ENCODE measurements at regions not wholly inside any gene's neighbourhood (a gene's known extent, or its start where the extent isn't known, plus 50 kb on each side); places are given as distances from the start of the nearest gene placed in this dataset.

GRCh38 chr13:100811024-100811865 lies 136.7 kb upstream of the TMTC4 start:
- TF ChIP-seq EZH2 (IDR thresholded peaks at IDR 0.05; ENCODE audit: low read depth, unreplicated experiment) (no peak), STAT1 (IDR thresholded peaks at IDR 0.05; ENCODE audit: unreplicated experiment) (no peak), EZH2phosphoT487 (IDR thresholded peaks at IDR 0.05; ENCODE audit: unreplicated experiment) (no peak), POLR2AphosphoS5 (IDR thresholded peaks at IDR 0.05; ENCODE audit: low read depth) (no peak), REST (IDR thresholded peaks at IDR 0.05; ENCODE audit: unreplicated experiment) (no peak), ZNF114 (CRISPR knock-in tag; IDR thresholded peaks at IDR 0.05) (no peak), CREB1 (CRISPR knock-in tag; IDR thresholded peaks at IDR 0.05; ENCODE audit: low read depth) (no peak), NANOG (IDR thresholded peaks at IDR 0.05; ENCODE audit: borderline replicate concordance) (no peak), JUNB (IDR thresholded peaks at IDR 0.05; ENCODE audit: unreplicated experiment) (no peak)
- TF ChIP-seq, protein P1, sequence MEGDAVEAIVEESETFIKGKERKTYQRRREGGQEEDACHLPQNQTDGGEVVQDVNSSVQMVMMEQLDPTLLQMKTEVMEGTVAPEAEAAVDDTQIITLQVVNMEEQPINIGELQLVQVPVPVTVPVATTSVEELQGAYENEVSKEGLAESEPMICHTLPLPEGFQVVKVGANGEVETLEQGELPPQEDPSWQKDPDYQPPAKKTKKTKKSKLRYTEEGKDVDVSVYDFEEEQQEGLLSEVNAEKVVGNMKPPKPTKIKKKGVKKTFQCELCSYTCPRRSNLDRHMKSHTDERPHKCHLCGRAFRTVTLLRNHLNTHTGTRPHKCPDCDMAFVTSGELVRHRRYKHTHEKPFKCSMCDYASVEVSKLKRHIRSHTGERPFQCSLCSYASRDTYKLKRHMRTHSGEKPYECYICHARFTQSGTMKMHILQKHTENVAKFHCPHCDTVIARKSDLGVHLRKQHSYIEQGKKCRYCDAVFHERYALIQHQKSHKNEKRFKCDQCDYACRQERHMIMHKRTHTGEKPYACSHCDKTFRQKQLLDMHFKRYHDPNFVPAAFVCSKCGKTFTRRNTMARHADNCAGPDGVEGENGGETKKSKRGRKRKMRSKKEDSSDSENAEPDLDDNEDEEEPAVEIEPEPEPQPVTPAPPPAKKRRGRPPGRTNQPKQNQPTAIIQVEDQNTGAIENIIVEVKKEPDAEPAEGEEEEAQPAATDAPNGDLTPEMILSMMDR (conservative IDR thresholded peaks at IDR 0.05; ENCODE audit: low read depth in 2 of 2): no peak
- TF ChIP-seq, protein P2, sequence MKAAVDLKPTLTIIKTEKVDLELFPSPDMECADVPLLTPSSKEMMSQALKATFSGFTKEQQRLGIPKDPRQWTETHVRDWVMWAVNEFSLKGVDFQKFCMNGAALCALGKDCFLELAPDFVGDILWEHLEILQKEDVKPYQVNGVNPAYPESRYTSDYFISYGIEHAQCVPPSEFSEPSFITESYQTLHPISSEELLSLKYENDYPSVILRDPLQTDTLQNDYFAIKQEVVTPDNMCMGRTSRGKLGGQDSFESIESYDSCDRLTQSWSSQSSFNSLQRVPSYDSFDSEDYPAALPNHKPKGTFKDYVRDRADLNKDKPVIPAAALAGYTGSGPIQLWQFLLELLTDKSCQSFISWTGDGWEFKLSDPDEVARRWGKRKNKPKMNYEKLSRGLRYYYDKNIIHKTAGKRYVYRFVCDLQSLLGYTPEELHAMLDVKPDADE (IDR thresholded peaks at IDR 0.05): no peak

Data from GM23338 (cell line).